ENCODE measurements at regions not wholly inside any gene's neighbourhood (a gene's known extent, or its start where the extent isn't known, plus 50 kb on each side); places are given as distances from the start of the nearest gene placed in this dataset.

- DNase-seq (ENCODE audit: low spot score): no peak
- Histone ChIP-seq H3K9me3 (ENCODE audit: control insufficient read depth in 4 of 4, low read length in 3 of 4) (no peaks in the 10 kb centered on the region), H3K27me3 (ENCODE audit: control insufficient read depth in 4 of 4, insufficient read depth in 4 of 4, low read length in 3 of 4) (no peaks in the 10 kb centered on the region), H3K36me3 (ENCODE audit: control insufficient read depth in 4 of 4, insufficient read depth in 3 of 4, low read depth in 1 of 4, low read length in 3 of 4) (no peaks in the 10 kb centered on the region), H3K4me3 (ENCODE audit: low read depth in 1 of 3, low read length in 3 of 3) (no peak overlapping the region), H3K27ac (ENCODE audit: low read depth in 1 of 2, low read length in 2 of 2) (no peak overlapping the region), H3K4me1 (ENCODE audit: control insufficient read depth in 4 of 4, insufficient read depth in 4 of 4, low read length in 3 of 4) (no peaks in the 10 kb centered on the region), H3K9ac (ENCODE audit: low read depth in 1 of 2, low read length in 2 of 2) (no peak overlapping the region)
- WGBS: 94% methylated on average over 2 of the region's 2 CpGs
- TF ChIP-seq EGR1 (IDR thresholded peaks at IDR 0.05; ENCODE audit: low read depth in 2 of 2) (no peak), TAF1 (conservative IDR thresholded peaks at IDR 0.05) (no peak), MAX (IDR thresholded peaks at IDR 0.05) (no peak), ATF3 (IDR thresholded peaks at IDR 0.05) (no peak), FOXA2 (IDR thresholded peaks at IDR 0.05) (no peak), RXRA (IDR thresholded peaks at IDR 0.05) (no peak), NR2F2 (IDR thresholded peaks at IDR 0.05) (no peak), HNF4A (conservative IDR thresholded peaks at IDR 0.05) (no peak), RAD21 (IDR thresholded peaks at IDR 0.05) (no peak), GABPA (IDR thresholded peaks at IDR 0.05 in 1 of 2, conservative IDR thresholded peaks at IDR 0.05 in 1 of 2) (no peak), HNF4G (IDR thresholded peaks at IDR 0.05) (no peak), FOXA1 (IDR thresholded peaks at IDR 0.05) (no peak), YY1 (IDR thresholded peaks at IDR 0.05) (no peak), CTCF (IDR thresholded peaks at IDR 0.05; ENCODE audit: low read depth, low read length, missing input control) (no peak)
Observed at GRCh38 chr3:188091746-188092145, 62.2 kb upstream of the LPP start.

- H3K36me3 ChIP-seq (ENCODE audit: control insufficient read depth in 4 of 4, insufficient read depth in 3 of 4, low read depth in 1 of 4, low read length in 3 of 4): no peaks in the 10 kb centered on the region
- no peak overlapping the region for H3K4me3 ChIP-seq (ENCODE audit: low read depth in 1 of 3, low read length in 3 of 3)
- TF ChIP-seq NR2F2 (IDR thresholded peaks at IDR 0.05): no peak
- WGBS: 89% methylated on average over 6 of the region's 6 CpGs
- no peaks in the 10 kb centered on the region for H3K4me1 ChIP-seq (ENCODE audit: control insufficient read depth in 4 of 4, insufficient read depth in 4 of 4, low read length in 3 of 4)
- no peak for DNase-seq (ENCODE audit: low spot score)
- H3K9me3 ChIP-seq (ENCODE audit: control insufficient read depth in 4 of 4, low read length in 3 of 4): no peaks in the 10 kb centered on the region
- no peaks in the 10 kb centered on the region for H3K27me3 ChIP-seq (ENCODE audit: control insufficient read depth in 4 of 4, insufficient read depth in 4 of 4, low read length in 3 of 4)
- H3K27ac ChIP-seq (ENCODE audit: low read depth in 1 of 2, low read length in 2 of 2): no peak overlapping the region
- H3K9ac ChIP-seq (ENCODE audit: low read depth in 1 of 2, low read length in 2 of 2): no peak overlapping the region
Observed at GRCh38 chr3:188092648-188093047, 61.3 kb upstream of the LPP start.

GRCh38 chr3:188095431-188095830 lies 58.5 kb upstream of the LPP start:
- H3K27ac ChIP-seq (ENCODE audit: low read depth in 1 of 2, low read length in 2 of 2): no peak overlapping the region
- 80% methylated on average over 2 of the region's 2 CpGs for WGBS
- TF ChIP-seq ATF3 (IDR thresholded peaks at IDR 0.05) (no peak), MAX (IDR thresholded peaks at IDR 0.05) (no peak), CTCF (IDR thresholded peaks at IDR 0.05; ENCODE audit: low read depth, low read length, missing input control) (no peak)
- H3K4me1 ChIP-seq (ENCODE audit: control insufficient read depth in 4 of 4, insufficient read depth in 4 of 4, low read length in 3 of 4): no peaks in the 10 kb centered on the region
- no peaks in the 10 kb centered on the region for H3K36me3 ChIP-seq (ENCODE audit: control insufficient read depth in 4 of 4, insufficient read depth in 3 of 4, low read depth in 1 of 4, low read length in 3 of 4)
- DNase-seq (ENCODE audit: low spot score): no peak
- H3K9ac ChIP-seq (ENCODE audit: low read depth in 1 of 2, low read length in 2 of 2): no peak overlapping the region
- H3K9me3 ChIP-seq (ENCODE audit: control insufficient read depth in 4 of 4, low read length in 3 of 4): peaks cover 0 to 8% (median 2%) of the 10 kb centered on the region in 4 donors
- H3K27me3 ChIP-seq (ENCODE audit: control insufficient read depth in 4 of 4, insufficient read depth in 4 of 4, low read length in 3 of 4): no peaks in the 10 kb centered on the region
- no peak overlapping the region for H3K4me3 ChIP-seq (ENCODE audit: low read depth in 1 of 3, low read length in 3 of 3)

Measured in liver (tissue), 8 donors.